HG03354 (cell line): ENCODE measurements at regions not wholly inside any gene's neighbourhood (a gene's known extent, or its start where the extent isn't known, plus 50 kb on each side); places are given as distances from the start of the nearest gene placed in this dataset.

Experiments used
- ATAC-seq: cut with Tn5 transposase; IDR thresholded peaks from one replicate; pipeline ENCODE4 v1.9.1; 2021; ENCODE audit warnings: mild to moderate bottlenecking; ENCODE audit not compliant: unreplicated experiment, poor library complexity, severe bottlenecking

DNA sequence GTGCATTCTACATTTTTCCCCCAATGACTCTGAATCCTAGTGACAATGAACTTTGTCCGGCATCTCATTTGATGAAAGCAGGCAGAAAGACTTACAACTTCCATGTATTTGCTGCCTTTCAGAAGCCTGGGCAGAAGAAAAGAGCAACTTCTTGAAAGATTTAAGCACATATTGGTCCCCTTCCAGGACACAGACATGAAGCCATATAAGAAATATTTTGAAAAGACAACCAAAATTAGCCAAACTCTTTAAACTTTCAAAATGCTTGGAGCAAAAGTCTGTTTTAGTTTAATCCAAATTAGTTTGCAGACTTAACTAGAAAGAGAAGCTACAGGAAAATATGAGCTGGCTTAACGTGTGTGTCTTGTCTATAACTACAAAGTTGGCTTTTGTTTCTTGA, 492.5 kb downstream of the NR4A2 start:
- no peak for ATAC-seq

DNA sequence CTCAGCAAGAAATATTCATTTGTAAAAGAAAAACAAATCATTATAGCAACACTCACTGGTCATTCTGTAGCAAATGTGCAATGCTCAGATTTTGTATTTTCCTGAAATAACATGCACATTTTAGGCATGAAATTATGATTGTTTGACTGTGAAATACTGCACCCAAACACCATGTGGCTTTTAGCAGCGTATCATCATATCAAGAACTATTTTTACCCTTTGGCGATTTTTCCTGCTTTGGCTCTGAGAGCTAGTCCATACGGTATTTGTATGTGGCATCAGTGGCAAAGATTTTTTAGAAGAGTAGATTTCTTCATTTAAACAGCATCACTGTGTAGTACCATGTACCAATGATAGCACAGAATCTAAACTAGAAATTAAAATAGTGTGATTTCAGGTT, 493.1 kb downstream of the NR4A2 start:
- ATAC-seq: no peak

DNA sequence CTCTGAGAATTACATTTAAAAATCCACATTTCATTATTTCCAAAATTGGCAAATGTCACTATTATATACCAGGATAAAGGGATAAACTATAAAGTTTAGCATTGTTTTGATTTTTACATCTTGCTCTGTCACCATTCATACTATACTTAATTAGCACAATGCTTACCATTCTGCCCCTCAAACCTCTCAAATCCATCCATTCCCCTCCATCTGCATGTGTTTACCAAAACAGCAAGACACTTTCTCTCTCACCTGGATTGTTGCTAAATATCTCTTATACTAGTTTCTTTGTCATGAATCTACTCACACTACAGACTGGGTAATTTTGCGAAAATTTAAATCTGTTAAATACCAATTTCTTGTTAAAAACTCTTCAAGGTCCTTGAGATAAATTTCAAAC, 496.1 kb downstream of the NR4A2 start:
- ATAC-seq: no peak

- ATAC-seq: no peak
Measured at GRCh38 chr2:155830817-155831579, 501.5 kb downstream of the NR4A2 start.

DNA sequence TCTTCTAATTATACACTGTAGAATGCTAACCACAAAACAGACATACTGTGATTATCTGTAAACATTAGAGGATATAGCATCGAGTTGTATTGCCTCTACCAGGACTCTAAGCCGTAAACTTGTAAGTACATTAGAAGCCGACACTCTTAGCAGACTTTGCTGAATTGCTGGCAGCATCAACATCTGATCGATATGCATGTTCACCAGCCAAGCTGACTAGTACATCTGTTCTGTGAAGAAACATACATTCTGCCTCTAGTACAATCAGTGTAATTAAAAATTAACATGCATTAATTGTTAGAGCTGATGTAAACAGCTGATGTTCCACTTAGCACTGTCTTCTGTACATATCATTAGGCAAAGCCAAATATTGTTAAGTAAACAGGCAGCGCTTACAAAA, 502.2 kb downstream of the NR4A2 start:
- ATAC-seq: no peak

GRCh38 chr2:155825876-155826275, 506.6 kb downstream of the NR4A2 start:
- ATAC-seq: no peak

GRCh38 chr2:155815851-155816250, 516.7 kb downstream of the NR4A2 start:
- peak; percentile 93 for ATAC-seq

DNA sequence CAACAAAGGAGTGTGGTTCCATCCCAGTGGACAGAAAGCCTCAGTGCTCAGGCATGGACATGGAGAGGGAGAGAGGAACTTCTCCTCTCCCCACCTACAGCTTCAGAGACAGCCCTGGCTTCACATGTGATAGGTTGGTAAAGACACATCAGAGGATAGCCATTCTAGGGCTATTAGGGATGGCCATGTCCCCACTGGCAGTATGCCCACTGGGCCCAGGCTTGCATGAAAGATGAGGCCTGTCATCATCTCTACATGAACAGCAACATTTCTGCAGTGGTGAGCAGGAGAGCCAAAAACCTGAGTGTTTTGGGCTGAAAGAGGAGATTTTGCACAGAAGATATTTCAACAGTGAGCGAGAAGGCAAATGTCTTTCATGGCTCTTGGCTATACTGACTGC, 517.2 kb downstream of the NR4A2 start:
- peak; percentile 13 for ATAC-seq

- ATAC-seq: no peak
Measured at GRCh38 chr2:155810411-155810810, 522.1 kb downstream of the NR4A2 start.

DNA sequence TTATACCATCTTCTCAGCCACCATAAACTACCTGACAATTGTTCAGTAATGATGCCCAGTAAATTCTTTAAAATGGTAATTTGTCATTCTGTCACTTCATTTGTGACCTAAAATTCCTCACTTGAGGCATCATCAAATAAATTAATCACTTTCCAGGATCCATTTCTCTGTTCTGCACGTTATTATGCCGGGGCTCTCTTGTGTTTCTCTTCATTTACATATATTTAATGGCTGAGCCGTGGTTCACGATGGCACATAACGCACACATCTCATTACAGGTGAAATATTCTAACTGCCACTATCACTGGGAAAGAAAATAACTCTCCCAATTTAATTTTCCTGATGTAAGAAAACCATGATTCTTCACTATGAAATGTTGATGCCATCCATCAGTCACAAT, 529.6 kb downstream of the NR4A2 start:
- ATAC-seq: no peak

- ATAC-seq: no peak
Measured at GRCh38 chr2:155792666-155793065, 539.9 kb downstream of the NR4A2 start.

DNA sequence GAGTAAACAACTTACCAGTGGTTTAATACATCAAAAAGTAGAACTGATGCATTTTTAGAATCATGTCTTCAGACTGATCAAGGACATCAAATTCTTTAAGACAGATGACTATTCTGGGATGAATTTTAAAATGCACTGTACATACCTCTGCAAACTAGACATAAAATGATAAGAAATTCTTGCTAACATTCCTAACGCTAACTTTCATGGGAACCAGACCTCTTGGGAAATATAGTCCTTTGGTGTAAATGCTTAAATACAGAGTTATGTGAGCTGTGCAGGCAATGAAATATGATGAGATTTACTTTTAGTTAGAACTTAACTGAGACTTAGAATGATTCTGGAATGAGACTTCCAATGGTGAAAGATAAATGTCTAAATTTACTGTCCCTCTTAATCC, 562.0 kb downstream of the NR4A2 start:
- no peak for ATAC-seq

DNA sequence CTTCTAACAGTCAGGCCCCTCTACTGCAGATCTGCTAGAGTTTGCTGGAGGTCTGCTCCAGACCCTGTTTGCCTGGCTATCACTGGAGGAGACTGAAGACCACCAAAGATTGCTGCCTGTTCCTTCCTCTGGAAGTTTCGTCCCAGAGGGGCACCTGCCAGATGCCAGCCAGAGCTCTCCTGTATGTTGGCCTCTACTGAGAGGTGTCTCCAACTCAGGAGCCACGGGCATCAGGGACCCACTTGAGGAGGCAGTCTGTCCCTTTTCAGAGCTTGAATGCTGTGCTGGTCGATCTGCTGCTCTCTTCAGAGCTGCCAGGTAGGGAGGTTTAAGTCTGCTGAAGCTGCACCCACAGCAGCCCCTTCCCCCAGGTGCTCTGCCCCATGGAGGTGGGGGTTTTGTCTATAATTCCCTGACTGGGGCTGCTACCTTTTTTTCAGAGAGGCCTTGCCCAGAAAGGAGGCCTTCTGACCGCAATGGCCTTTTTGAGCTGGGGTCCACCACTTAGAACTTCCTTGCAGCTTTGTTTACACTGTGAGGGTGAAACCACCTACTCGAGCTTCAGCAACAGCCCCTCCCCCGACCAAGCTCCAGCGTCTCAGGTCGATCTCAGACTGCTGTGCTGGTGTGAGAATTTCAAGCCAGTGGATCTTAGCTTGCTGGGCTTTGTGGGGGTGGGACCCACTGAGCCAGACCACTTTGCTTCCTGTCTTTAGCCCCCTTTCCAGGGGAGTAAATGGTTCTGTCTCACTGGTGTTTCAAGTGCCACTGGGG, 566.0 kb downstream of the NR4A2 start:
- no peak for ATAC-seq

GRCh38 chr2:155755481-155755880, 577.0 kb downstream of the NR4A2 start:
- no peak for ATAC-seq

DNA sequence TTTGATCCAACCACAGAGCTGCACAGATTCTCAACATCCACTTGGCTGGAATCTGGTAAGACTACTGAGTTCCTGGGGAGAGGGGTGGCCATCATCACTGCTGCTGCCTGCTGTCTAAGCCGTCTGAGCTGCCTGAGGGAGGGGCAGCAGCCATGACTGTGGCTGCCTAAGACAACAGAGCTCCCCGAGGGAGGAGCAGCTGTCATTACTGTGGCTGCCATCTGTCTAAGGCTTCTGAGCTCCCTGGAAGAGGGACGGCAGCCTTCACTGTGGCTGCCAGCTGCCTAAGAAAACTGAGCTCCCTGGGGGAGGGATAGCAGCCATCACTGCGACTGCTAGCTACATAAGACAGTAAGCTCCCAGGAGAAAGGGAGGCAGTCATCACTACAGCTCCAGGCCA, 584.4 kb downstream of the NR4A2 start:
- ATAC-seq: no peak

GRCh38 chr2:155747531-155747930, 585.0 kb downstream of the NR4A2 start:
- ATAC-seq: no peak

DNA sequence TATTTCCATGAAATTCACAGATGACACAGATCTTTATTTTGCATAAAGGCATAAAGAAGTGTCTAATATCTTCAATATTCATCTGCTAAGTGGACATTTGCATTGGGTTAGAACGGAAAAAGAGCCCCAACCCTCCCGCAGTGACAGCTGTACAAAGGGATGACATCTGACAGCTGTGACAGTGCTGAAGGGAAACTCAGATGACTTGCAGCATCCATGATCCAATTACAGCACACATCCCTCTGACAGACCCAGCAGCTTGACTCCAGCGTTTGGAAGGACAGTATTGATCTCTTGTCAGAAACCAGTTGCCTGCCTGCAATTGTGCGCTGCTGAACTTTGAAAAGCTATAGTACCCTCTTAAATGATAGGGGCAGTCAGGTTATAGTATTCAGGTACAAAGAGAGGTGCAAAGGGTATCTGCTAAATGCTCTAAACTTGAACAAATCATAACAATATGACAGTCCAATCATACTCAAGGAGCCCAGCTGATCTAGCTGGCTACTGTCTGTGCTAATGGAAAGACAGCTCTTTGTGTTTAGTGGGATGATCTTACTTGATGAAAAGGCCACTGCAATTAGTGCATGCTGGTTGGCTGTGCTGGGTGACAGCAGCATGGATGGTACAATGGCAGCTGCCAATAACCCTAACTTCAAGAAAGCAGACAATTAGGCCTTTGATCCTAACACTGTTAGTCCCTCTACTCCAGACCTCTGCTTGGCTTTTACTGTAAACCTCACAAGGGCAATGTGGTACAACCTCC, 599.2 kb downstream of the NR4A2 start:
- no peak for ATAC-seq

GRCh38 chr2:155730804-155731203, 601.7 kb downstream of the NR4A2 start:
- no peak for ATAC-seq

GRCh38 chr2:155727187-155727895, 605.2 kb downstream of the NR4A2 start:
- ATAC-seq: no peak

GRCh38 chr2:155722290-155722689, 610.2 kb downstream of the NR4A2 start:
- ATAC-seq: no peak
